Brain microvascular endothelial cell (primary cell): ENCODE measurements at regions not wholly inside any gene's neighbourhood (a gene's known extent, or its start where the extent isn't known, plus 50 kb on each side); places are given as distances from the start of the nearest gene placed in this dataset.

ENCODE experiments used
- DNase-seq: peaks from one replicate; pipeline ENCODE4 v3.0.0-alpha.2; 2020
- H3K27ac ChIP-seq: fragments of 250-450 bp; sonication (Bioruptor Pico); 2 replicates; pipeline ENCODE4 v1.5.1; 2020; ENCODE audit warnings: mild to moderate bottlenecking, moderate library complexity
- H3K27me3 ChIP-seq: fragments of 250-450 bp; sonication (Bioruptor Pico); replicated peaks from 2 replicates; pipeline ENCODE4 v1.5.1; 2020; ENCODE audit warnings: mild to moderate bottlenecking
- H3K36me3 ChIP-seq: fragments of 250-450 bp; sonication (Bioruptor Pico); replicated peaks from 2 replicates; pipeline ENCODE4 v1.5.1; 2020; ENCODE audit warnings: mild to moderate bottlenecking
- H3K4me3 ChIP-seq: 2 replicates; pipeline ENCODE4 v1.5.1; 2011; ENCODE audit warnings: low read depth, mild to moderate bottlenecking, control low read depth, low read length, moderate library complexity
- in situ Hi-C: cut with HindIII; loops from 2 replicates; pipeline ENCODE4 v1.10.0; 2017; ENCODE audit warnings: low sequenced_read_pairs, low pct_ligation_motif_present
- TF ChIP-seq, protein P1 (sequence below): IDR thresholded peaks from 2 replicates; pipeline ENCODE4 v1.5.1; 2011; ENCODE audit warnings: low read depth, mild to moderate bottlenecking, moderate library complexity, low read length, control low read depth, inconsistent platforms; ENCODE audit errors: missing control alignments

DNA sequence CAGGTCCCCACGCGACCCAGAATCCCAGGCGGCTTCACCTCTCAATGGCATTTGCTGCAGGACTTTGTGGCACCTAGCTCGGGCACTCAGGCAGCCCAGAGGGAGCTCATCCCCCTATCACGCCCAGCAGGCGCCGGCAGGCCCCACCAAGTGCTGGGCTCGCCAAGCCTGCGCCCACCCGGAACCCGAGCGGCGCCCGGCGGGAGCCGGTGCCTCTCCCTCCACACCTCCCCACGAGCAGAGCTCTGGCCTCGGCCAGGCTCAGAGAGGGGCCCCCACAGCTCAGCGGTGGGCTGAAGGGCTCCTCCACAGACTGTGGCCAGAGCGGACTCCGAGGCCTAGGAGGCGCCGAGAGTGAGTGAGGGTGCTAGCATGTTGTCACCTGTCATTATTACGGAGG lies 286.3 kb downstream of the PDHA2 start:
- H3K4me3 ChIP-seq = no peak overlapping the region
- no peaks in the 10 kb centered on the region for H3K27me3 ChIP-seq
- TF ChIP-seq, protein P1, sequence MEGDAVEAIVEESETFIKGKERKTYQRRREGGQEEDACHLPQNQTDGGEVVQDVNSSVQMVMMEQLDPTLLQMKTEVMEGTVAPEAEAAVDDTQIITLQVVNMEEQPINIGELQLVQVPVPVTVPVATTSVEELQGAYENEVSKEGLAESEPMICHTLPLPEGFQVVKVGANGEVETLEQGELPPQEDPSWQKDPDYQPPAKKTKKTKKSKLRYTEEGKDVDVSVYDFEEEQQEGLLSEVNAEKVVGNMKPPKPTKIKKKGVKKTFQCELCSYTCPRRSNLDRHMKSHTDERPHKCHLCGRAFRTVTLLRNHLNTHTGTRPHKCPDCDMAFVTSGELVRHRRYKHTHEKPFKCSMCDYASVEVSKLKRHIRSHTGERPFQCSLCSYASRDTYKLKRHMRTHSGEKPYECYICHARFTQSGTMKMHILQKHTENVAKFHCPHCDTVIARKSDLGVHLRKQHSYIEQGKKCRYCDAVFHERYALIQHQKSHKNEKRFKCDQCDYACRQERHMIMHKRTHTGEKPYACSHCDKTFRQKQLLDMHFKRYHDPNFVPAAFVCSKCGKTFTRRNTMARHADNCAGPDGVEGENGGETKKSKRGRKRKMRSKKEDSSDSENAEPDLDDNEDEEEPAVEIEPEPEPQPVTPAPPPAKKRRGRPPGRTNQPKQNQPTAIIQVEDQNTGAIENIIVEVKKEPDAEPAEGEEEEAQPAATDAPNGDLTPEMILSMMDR = no peak

DNA sequence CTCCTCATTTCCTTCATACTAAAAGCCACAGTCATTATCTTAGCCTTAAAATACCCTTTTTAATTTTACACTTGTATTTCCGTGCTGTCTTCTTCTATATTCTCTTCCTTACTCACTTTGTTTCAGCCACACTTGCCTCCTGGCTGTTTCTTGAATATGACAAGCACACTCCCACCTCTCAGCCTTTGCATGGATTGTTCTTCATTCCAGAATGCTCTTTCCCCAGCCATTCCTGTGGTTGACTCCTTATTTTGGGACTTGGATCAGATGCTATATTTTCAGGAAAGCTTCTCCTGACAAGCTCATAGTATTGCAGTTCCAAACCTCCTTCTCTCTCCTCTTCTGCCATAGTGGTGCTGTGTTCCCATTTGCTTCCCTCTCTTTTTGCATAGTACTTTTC lies 291.3 kb downstream of the PDHA2 start:
- in situ Hi-C loops = no loop called here
- Histone ChIP-seq H3K27ac (no peak overlapping the region), H3K4me3 (no peak overlapping the region), H3K27me3 (no peaks in the 10 kb centered on the region), H3K36me3 (no peaks in the 10 kb centered on the region)
- TF ChIP-seq, protein P1 = no peak
- no peak for DNase-seq

More for the DNA sequence above, 286.3 kb downstream of the PDHA2 start:
- in situ Hi-C loops = no loop called here
- Histone ChIP-seq H3K36me3 (no peaks in the 10 kb centered on the region), H3K27ac (no peak overlapping the region)
- DNase-seq = no peak

DNA sequence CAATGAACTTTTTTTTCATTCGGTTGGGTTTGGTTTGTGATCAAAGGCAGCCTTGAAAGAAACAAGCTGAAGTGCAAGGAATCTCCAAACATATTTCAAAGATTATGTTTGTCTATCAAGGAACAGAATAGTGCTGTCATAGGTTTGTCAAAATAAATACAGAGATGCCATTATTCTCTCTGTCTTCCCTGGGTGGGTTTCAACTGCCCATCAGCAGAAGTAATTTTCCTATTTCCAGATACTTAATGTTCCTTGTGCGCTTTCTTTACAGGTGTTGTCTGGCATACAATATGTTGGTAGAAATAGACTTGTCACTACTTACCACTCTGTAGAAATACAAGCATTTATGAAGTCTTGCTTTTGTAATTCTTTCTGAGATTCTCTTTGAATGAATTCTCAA lies 294.9 kb downstream of the PDHA2 start:
- no peak for DNase-seq
- no peak overlapping the region for H3K4me3 ChIP-seq
- H3K27me3 ChIP-seq = no peaks in the 10 kb centered on the region
- TF ChIP-seq, protein P1 = no peak
- in situ Hi-C loops = no loop called here
- no peak overlapping the region for H3K27ac ChIP-seq
- H3K36me3 ChIP-seq = no peaks in the 10 kb centered on the region

DNA sequence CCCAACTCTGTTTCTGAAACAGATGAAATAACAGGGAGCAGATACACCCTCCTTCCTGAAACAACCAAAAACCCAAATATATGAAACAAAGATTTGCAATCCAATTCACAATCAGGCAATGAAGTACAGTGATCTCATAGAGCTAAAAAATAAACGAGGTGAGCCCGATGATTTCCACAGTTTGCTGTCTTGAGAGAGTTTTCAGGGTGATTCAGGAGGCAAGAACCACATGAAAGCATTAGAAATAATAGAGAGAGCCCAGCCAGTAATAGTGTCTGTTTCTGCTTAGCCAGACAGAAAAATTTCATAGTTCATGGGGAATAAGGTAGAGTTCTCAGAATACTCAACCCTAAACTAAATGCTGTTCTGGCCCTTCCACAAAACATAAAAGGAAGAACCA lies 296.2 kb downstream of the PDHA2 start:
- Histone ChIP-seq H3K36me3 (no peaks in the 10 kb centered on the region), H3K4me3 (no peak overlapping the region), H3K27me3 (no peaks in the 10 kb centered on the region), H3K27ac (no peak overlapping the region)
- no peak for DNase-seq
- in situ Hi-C loops = no loop called here
- TF ChIP-seq, protein P1 = no peak

DNA sequence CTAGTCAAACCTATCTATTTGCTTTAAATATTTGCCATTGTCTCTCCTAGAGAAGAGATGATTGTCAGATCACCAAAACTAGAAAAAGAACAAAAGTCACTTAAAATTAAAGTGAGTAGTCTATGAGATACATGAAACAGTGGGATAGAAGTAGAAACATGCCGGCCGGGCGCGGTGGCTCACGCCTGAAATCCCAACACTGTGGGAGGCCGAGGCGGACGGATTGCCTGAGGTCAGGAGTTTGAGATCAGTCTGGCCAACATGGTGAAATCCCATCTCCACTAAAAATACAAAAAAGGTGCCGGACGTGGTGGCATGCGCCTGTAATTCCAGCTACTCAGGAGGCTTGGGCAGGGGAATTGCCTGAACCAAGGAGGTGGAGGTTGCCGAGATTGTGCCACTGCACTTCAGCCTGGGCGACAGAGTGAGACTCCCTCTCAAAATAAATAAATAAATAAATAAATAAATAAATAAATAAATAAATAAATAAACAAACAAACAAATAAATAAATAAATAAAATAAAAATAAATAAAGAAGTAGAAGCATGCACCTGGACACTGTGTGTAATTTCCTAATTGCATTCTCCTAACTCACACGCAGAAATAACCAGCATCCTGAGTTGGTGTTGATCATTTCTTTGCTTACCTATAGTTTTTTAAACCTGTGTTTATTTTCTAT lies 299.5 kb downstream of the PDHA2 start:
- Histone ChIP-seq H3K36me3 (no peaks in the 10 kb centered on the region), H3K27ac (no peak overlapping the region), H3K4me3 (no peak overlapping the region), H3K27me3 (no peaks in the 10 kb centered on the region)
- in situ Hi-C loops = no loop called here
- TF ChIP-seq, protein P1 = no peak
- no peak for DNase-seq

DNA sequence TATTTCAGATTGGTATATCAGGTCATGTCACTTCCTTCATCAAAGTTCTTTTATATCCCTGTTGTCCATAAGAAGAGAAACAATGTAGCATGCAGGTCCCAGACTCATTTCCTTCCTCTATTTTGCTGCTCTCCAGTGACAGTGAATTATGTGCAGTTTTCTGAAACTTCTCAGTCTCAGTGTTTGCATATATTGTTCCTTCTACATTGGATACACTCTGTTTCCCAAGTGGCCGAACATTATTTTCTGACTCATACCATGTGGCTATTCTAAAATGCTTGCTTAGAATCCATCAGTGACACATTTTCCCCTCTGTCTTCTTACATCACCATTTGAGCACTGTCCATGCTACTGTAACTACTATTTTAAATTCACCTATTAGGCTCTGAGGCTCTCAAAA lies 305.7 kb downstream of the PDHA2 start:
- H3K36me3 ChIP-seq = no peaks in the 10 kb centered on the region
- peak; percentile 7 for DNase-seq
- TF ChIP-seq, protein P1 = no peak
- H3K27ac ChIP-seq = no peak overlapping the region
- no peaks in the 10 kb centered on the region for H3K27me3 ChIP-seq
- in situ Hi-C loops = no loop called here
- no peak overlapping the region for H3K4me3 ChIP-seq
